NCI-H1048 (cell line): ENCODE measurements at regions not wholly inside any gene's neighbourhood (a gene's known extent, or its start where the extent isn't known, plus 50 kb on each side); places are given as distances from the start of the nearest gene placed in this dataset.

Experiments
- DNase-seq: peaks from one replicate; lab custom pipeline; 2025; lab: John Stamatoyannopoulos, UW

- DNase-seq: no peak
Measured at GRCh38 chr5:31048282-31049270, 144.9 kb upstream of the CDH6 start.

GRCh38 chr5:31047621-31048020, 145.9 kb upstream of the CDH6 start:
- no peak for DNase-seq

GRCh38 chr5:31047007-31047406, 146.5 kb upstream of the CDH6 start:
- no peak for DNase-seq

- no peak for DNase-seq
Measured at GRCh38 chr5:31036411-31036810, 157.1 kb upstream of the CDH6 start.

- no peak for DNase-seq
Measured at GRCh38 chr5:31033295-31033694, 160.2 kb upstream of the CDH6 start.

DNA sequence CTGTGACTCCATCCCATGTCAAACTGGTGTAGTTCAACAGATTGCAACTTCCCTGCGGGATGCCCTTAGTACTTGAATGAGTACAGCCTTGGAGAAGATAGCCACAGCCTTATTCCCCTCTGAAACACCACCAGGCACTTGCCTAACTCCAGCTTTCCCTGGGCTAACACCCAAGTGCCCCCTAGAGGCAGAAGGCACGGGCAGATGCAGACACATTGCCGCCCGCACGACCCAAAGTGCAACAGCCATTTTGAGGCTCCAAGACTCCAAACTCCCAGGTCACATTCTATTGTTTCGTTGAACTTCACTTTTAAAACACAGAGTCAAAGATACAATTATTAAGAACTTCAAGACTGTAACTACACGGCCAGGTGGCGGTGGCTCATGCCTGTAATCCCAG, 163.6 kb upstream of the CDH6 start:
- DNase-seq: no peak

- no peak for DNase-seq
Measured at GRCh38 chr5:31027721-31028120, 165.8 kb upstream of the CDH6 start.

GRCh38 chr5:31023105-31023504, 170.4 kb upstream of the CDH6 start:
- no peak for DNase-seq

GRCh38 chr5:31021181-31021624, 172.3 kb upstream of the CDH6 start:
- DNase-seq: no peak

- no peak for DNase-seq
Measured at GRCh38 chr5:31008231-31008630, 185.3 kb upstream of the CDH6 start.

DNA sequence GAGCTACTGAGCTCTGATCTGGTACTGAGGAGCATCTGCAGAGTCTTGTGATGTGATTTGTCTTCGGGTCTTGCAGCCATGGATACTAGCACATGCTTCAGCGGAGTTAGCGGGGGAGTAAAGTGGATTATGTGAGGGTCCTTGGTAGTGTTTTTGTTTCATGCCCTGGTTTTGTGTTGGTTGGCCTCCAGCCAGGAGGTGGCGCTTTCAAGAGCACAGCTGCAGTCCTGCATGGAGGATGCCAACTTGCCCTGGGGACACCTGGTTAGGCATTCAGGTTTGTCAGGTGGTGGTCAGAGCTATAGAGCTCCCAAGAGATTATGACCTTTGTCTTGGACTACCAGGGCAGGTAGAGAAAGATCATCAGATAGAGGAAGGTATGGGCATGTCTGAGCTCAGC, 185.8 kb upstream of the CDH6 start:
- DNase-seq: no peak

GRCh38 chr5:31000287-31000686, 193.2 kb upstream of the CDH6 start:
- DNase-seq: no peak

DNA sequence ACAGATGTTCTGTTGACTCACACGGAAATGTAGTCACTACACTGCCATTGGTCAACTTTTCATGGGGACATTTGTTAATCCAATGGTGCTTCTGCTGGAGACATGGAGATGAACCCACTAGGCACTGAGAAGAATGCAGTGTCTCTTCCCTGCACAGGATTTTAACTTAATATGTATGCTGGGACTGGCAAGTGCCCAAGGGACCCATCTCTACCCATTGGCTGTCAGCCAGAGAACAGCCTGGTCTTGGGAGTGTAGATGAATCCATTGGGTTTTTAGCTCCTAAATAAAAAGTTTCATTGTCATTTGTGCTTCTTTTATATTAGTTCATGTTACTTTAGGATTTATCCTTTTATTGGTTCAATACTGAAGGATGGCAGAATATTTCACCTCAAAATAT, 195.8 kb upstream of the CDH6 start:
- DNase-seq: no peak

DNA sequence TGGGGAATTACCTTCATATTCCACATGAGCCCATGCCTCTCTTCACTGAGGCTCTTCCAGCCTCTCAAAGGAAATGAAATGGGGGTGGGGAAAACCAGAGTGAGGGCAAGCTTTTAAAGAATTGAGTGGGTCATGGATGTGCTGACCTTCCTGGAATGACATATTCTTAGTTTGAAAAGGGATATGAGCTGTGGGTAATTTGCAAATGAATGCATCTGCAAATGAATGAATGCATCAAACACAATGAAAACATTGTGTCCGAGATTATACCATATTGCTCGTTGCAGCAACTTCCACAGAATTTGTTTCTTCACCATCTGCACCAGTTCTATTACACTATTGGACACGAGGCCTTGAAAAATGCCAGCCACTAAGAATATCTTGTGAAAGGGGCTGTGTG, 198.6 kb upstream of the CDH6 start:
- no peak for DNase-seq

DNA sequence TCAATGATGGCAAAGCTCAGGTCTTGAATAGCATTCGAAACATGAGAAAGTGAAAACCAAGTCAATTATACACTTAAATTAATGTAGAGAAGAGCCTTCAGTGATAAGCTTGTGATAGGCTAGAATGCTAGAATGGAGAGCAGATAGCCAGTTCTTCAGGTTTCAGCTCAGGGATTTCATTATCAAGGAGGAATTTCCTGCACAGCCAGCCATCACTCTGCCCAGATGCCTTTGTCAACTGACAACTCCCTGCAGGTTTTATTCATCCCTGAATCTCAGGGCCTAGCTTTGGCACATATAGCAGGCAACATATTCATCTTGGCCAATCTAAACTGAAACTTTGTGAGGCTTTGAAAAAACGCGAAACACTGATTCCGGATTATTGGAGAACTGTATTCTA, 199.3 kb upstream of the CDH6 start:
- no peak for DNase-seq

GRCh38 chr5:30991462-30991861, 202.0 kb upstream of the CDH6 start:
- no peak for DNase-seq

DNA sequence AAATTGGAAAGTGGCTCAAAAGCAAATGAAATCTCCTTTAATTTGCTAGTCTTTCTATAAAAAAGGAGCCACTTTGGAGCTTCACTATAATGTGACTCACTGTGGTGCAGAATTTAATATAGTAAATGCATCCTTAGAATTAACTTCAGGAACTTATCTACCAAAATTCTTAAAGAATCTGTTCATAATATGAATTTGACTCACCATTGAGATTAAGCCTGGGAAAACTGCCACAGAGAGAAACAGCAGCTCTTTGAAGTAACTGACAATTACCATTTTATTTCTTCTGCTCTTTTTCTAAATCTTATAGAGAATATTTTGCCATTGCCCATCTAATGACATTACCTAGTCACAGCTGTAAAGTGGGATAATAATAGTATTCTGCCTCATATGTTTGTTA, 211.9 kb upstream of the CDH6 start:
- DNase-seq: no peak

DNA sequence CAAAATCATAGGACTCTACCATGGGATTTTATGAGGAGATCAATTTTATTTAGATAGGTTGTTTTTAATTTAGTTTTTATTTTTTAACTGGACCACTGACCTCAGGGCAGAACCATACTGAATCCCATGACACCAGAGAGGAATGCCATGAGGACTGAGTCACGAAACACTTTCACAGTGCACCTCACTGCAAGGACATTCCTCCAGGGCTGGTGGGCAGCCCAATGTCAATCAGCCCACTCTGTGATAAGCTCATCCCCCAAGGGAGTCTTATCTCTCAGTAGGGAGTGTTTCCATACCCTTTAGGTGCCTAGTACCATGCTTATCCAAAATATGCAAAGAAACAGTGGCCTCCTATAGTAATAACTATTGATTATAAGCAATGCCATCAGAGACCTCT, 224.5 kb upstream of the CDH6 start:
- no peak for DNase-seq

GRCh38 chr5:30960036-30960435, 233.4 kb upstream of the CDH6 start:
- DNase-seq: no peak

DNA sequence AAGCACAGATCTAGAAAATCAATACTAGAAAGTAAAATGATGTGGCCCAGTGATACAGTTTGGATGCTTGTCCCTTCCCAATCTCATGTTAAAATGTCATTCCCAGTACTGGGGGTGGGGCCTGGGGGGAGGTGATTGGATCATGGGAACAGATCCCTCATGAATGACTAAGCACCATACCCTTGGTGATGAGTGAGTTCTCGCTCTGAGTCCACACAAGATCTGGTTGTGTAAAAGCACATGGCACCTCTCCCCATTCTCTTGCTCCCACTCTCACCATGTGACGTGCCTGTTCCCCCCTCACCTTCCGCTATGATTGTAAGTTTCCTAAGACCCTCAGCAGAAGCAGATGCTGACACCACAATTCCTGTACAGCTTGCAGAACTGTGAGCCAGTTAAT, 234.2 kb upstream of the CDH6 start:
- DNase-seq: no peak

GRCh38 chr5:30957591-30957990, 235.9 kb upstream of the CDH6 start:
- no peak for DNase-seq

DNA sequence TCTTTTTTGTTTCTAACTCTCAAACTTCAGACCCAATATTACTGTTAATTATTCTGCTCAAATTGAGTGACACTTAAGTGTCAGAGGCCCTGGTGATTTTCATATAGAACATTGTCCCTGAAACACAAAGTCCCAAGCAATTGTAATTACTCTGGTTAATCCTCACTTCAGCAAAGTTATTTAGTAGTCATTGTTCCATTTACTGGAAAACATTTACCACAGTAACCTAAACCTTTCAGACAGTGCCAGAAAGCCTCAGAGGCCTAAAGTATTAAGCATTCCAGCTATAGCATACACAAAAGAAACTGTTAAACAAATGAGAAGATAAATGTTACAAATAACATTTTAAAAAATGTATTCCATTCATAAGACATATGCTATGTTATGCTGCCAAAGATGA, 237.2 kb upstream of the CDH6 start:
- no peak for DNase-seq

DNA sequence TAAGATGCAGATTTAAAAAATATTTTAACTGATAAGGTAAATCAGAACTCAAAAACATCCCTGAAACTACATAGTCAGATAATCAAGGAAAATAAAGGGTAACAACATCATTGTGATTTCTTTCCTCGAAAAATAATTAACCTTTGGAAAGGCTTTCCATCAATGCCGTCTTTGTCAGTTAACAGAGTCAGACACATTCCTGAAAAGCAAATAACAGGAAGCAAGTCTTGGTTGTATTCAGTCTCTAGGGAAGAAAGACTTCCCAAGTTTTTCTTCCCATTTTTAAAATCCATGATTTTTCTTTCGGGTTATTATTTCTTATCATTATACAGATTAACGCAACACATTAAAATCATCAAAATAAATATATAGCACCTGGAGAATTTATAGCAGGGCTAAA, 256.4 kb upstream of the CDH6 start:
- no peak for DNase-seq

- no peak for DNase-seq
Measured at GRCh38 chr5:30933599-30933998, 259.9 kb upstream of the CDH6 start.
